ENCODE measurements at regions not wholly inside any gene's neighbourhood (a gene's known extent, or its start where the extent isn't known, plus 50 kb on each side); places are given as distances from the start of the nearest gene placed in this dataset.
A peak's percentile ranks its signal among the peaks of the same experiment; 100 is the strongest.

GRCh38 chr1:43031316-43032203 is 72.9 kb upstream of the SLC2A1 start (continued):
- TF ChIP-seq ZBTB40 (IDR thresholded peaks at IDR 0.05) (peak; percentile 52), ZBTB40 (CRISPR knock-in tag; IDR thresholded peaks at IDR 0.05) (peak; percentile 94; the same call in 1 of the 2 replicates), SRSF4 (IDR thresholded peaks at IDR 0.05; ENCODE audit: low read depth, low read length, poor library complexity, severe bottlenecking) (no peak), TBP (CRISPR knock-in tag; IDR thresholded peaks at IDR 0.05) (no peak), BCL6 (CRISPR knock-in tag; IDR thresholded peaks at IDR 0.05) (no peak), ZFP36 (IDR thresholded peaks at IDR 0.05; ENCODE audit: borderline replicate concordance, low read depth, low read length, partially characterized antibody) (no peak), EP300 (IDR thresholded peaks at IDR 0.05; ENCODE audit: low read depth in 2 of 2, low read length in 2 of 2) (0 out of 4 replicates have a peak, but pooled peaks of 1 of the 2 experiments have one; percentile 12), EP300 (CRISPR knock-in tag; IDR thresholded peaks at IDR 0.05; ENCODE audit: borderline replicate concordance) (no peak), ZNF331 (CRISPR knock-in tag; IDR thresholded peaks at IDR 0.05) (0 out of 2 replicates have a peak, but pooled peaks have one; percentile 10), GATAD2A (CRISPR knock-in tag; IDR thresholded peaks at IDR 0.05) (0 out of 2 replicates have a peak, but pooled peaks have one; percentile 8), ZNF687 (CRISPR knock-in tag; IDR thresholded peaks at IDR 0.05) (peak; percentile 26), HMGXB4 (CRISPR knock-in tag; IDR thresholded peaks at IDR 0.05; ENCODE audit: borderline replicate concordance in 1 of 2, low read depth in 1 of 2) (no peak), NR2C2 (CRISPR knock-in tag; IDR thresholded peaks at IDR 0.05; ENCODE audit: borderline replicate concordance) (no peak)

Measured in HepG2 (cell line).